ENCODE measurements at regions not wholly inside any gene's neighbourhood (a gene's known extent, or its start where the extent isn't known, plus 50 kb on each side); places are given as distances from the start of the nearest gene placed in this dataset.

- TF ChIP-seq CTCF (conservative IDR thresholded peaks at IDR 0.05; ENCODE audit: low read depth in 2 of 2) (no peak), POLR2AphosphoS5 (IDR thresholded peaks at IDR 0.05; ENCODE audit: low read depth) (no peak), EZH2 (IDR thresholded peaks at IDR 0.05; ENCODE audit: low read depth, unreplicated experiment) (no peak), ZNF331 (CRISPR knock-in tag; IDR thresholded peaks at IDR 0.05; ENCODE audit: low read depth) (no peak), EZH2phosphoT487 (IDR thresholded peaks at IDR 0.05; ENCODE audit: unreplicated experiment) (no peak), CREB1 (CRISPR knock-in tag; IDR thresholded peaks at IDR 0.05; ENCODE audit: low read depth) (no peak), REST (IDR thresholded peaks at IDR 0.05; ENCODE audit: unreplicated experiment) (no peak), JUNB (IDR thresholded peaks at IDR 0.05; ENCODE audit: unreplicated experiment) (no peak), STAT1 (IDR thresholded peaks at IDR 0.05; ENCODE audit: unreplicated experiment) (no peak), ETS1 (IDR thresholded peaks at IDR 0.05) (no peak), ZNF114 (CRISPR knock-in tag; IDR thresholded peaks at IDR 0.05) (no peak), NANOG (IDR thresholded peaks at IDR 0.05; ENCODE audit: borderline replicate concordance) (no peak), ZNF462 (CRISPR knock-in tag; IDR thresholded peaks at IDR 0.05) (no peak)
Measured at GRCh38 chr20:58019850-58020625, 208.4 kb downstream of the ANKRD60 start.
